OCI-LY7 (cell line): ENCODE measurements at regions not wholly inside any gene's neighbourhood (a gene's known extent, or its start where the extent isn't known, plus 50 kb on each side); places are given as distances from the start of the nearest gene placed in this dataset.
"Not testable (repeated sequence)": the region's sequence is repeated elsewhere in the genome, so short reads cannot be mapped to it uniquely, and the experiment has no call there.

ENCODE experiments used
- BruUV-seq: library from RNA; stranded (reverse); fragments of 400-500 nt; replicated peaks from 2 replicates; lab custom pipeline; 2021; lab: Mats Ljungman, UMichigan
- CTCF ChIA-PET: fragments of 300-600 bp; sonication (Branson Sonifier 250); formaldehyde crosslinking; loops from one replicate; lab custom pipeline; 2022; ENCODE audit warnings: antibody characterized with exemption; ENCODE audit not compliant: unreplicated experiment; lab: Charles Lee
- POLR2A ChIA-PET: fragments of 300-600 bp; sonication (Branson Sonifier 250); formaldehyde crosslinking; loops from one replicate; lab custom pipeline; 2022; ENCODE audit warnings: antibody characterized with exemption; lab: Charles Lee
- DNase-seq: peaks from one replicate; pipeline ENCODE4 v3.0.0-alpha.2; 2015; ENCODE audit warnings: low spot score
- H2AFZ ChIP-seq: fragments of 200-600 bp; sonication (generic), shearing (Covaris generic); 2 replicates; pipeline ENCODE4 v1.6.1; 2014; ENCODE audit warnings: mild to moderate bottlenecking, antibody characterized with exemption, low read length, moderate library complexity
- H3K27ac ChIP-seq: fragments of 200-600 bp; sonication (generic); 2 replicates; pipeline ENCODE4 v1.5.1; 2014; ENCODE audit warnings: mixed run types, low read depth, mild to moderate bottlenecking, moderate library complexity, low read length, inconsistent platforms; ENCODE audit not compliant: poor library complexity, severe bottlenecking
- H3K36me3 ChIP-seq: fragments of 200-600 bp; sonication (generic); 2 replicates; pipeline ENCODE4 v1.6.1; 2014; ENCODE audit warnings: mild to moderate bottlenecking, antibody characterized with exemption, low read length, moderate library complexity, mixed read lengths; ENCODE audit not compliant: insufficient read depth
- H3K4me1 ChIP-seq: fragments of 200-600 bp; sonication (generic); 2 replicates; pipeline ENCODE4 v1.5.1; 2014; ENCODE audit warnings: mild to moderate bottlenecking, low read length; ENCODE audit not compliant: insufficient read depth, poor library complexity, severe bottlenecking
- H3K4me2 ChIP-seq: fragments of 200-600 bp; sonication (generic); 2 replicates; pipeline ENCODE4 v1.6.1; 2014; ENCODE audit warnings: mild to moderate bottlenecking, low read length
- H3K4me3 ChIP-seq: fragments of 200-600 bp; sonication (generic); 2 replicates; pipeline ENCODE4 v1.5.1; 2014; ENCODE audit warnings: mild to moderate bottlenecking, low read depth, low read length; ENCODE audit not compliant: poor library complexity, severe bottlenecking
- H3K79me2 ChIP-seq: fragments of 200-600 bp; sonication (generic); 2 replicates; pipeline ENCODE4 v1.6.1; 2016; ENCODE audit warnings: low read depth, mild to moderate bottlenecking, low read length, moderate library complexity, mixed read lengths; ENCODE audit not compliant: insufficient read depth
- H3K9me2 ChIP-seq: fragments of 200-600 bp; sonication (generic); 2 replicates; pipeline ENCODE4 v1.6.1; 2016; ENCODE audit warnings: mild to moderate bottlenecking, low read length, mixed read lengths; ENCODE audit not compliant: insufficient read depth
- H3K9me3 ChIP-seq: fragments of 200-600 bp; sonication (generic); 2 replicates; pipeline ENCODE4 v1.6.1; 2014; ENCODE audit warnings: mild to moderate bottlenecking, mixed run types, low read length, mixed read lengths
- H4K20me1 ChIP-seq: fragments of 200-600 bp; sonication (generic); 2 replicates; pipeline ENCODE4 v1.6.1; 2014; ENCODE audit warnings: mild to moderate bottlenecking, antibody characterized with exemption, low read length, moderate library complexity, mixed read lengths; ENCODE audit not compliant: insufficient read depth
- intact Hi-C: fragments of 100-400 bp; cut with micrococcal nuclease; formaldehyde crosslinking; loops from one replicate; pipeline ENCODE4 v1.10.0; 2022; ENCODE audit not compliant: unreplicated experiment

GRCh38 chr9:63333083-63333482, 1951.9 kb downstream of the FOXD4L5 start:
- CTCF ChIA-PET: not testable (repeated sequence)

GRCh38 chr9:63328313-63328712, 1956.7 kb downstream of the FOXD4L5 start:
- H3K9me3 ChIP-seq, H3K9me2 ChIP-seq, H3K79me2 ChIP-seq, intact Hi-C loops, H4K20me1 ChIP-seq, H2AFZ ChIP-seq, DNase-seq, BruUV-seq, CTCF ChIA-PET, H3K4me3 ChIP-seq, H3K4me1 ChIP-seq, H3K36me3 ChIP-seq, H3K4me2 ChIP-seq, H3K27ac ChIP-seq, POLR2A ChIA-PET: not testable (repeated sequence)

More at GRCh38 chr9:63333083-63333482, 1951.9 kb downstream of the FOXD4L5 start:
- H3K27ac ChIP-seq, intact Hi-C loops, H3K79me2 ChIP-seq, H3K36me3 ChIP-seq, H3K9me3 ChIP-seq, H4K20me1 ChIP-seq, DNase-seq, BruUV-seq, POLR2A ChIA-PET, H3K9me2 ChIP-seq, H3K4me3 ChIP-seq, H2AFZ ChIP-seq, H3K4me2 ChIP-seq: not testable (repeated sequence)
- H3K4me1 ChIP-seq: peaks cover 11% of the 10 kb centered on the region

DNA sequence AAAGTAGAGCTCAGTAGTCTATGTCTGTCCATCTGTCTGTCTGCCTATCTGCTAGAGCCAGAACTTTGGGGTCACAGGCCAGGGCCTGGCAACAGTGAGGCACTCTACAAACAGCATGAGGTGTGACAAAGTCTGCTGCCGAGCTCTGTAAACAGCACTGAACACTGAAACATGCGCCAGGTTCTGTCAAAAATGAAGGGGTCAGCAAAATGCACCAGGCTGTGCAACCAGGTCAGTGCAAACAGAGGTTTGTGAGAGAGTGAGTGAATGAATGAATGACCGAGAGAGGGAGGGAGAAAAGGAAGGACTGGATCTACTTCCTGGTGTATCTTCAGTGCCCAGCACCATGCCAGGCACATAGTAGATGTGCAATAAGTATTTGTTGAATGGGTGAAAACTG, 1957.8 kb downstream of the FOXD4L5 start:
- H3K36me3 ChIP-seq, H3K79me2 ChIP-seq, H3K9me3 ChIP-seq, H3K4me3 ChIP-seq, POLR2A ChIA-PET, CTCF ChIA-PET, H4K20me1 ChIP-seq, DNase-seq, H3K4me1 ChIP-seq, H3K4me2 ChIP-seq, BruUV-seq, H3K27ac ChIP-seq, H2AFZ ChIP-seq, intact Hi-C loops, H3K9me2 ChIP-seq: not testable (repeated sequence)

- BruUV-seq, H2AFZ ChIP-seq, H3K9me2 ChIP-seq, DNase-seq, H3K9me3 ChIP-seq, POLR2A ChIA-PET, H3K4me2 ChIP-seq, H3K36me3 ChIP-seq, H3K79me2 ChIP-seq, H3K27ac ChIP-seq, intact Hi-C loops, H3K4me3 ChIP-seq, H4K20me1 ChIP-seq, H3K4me1 ChIP-seq, CTCF ChIA-PET: not testable (repeated sequence)
Observed at GRCh38 chr9:63326665-63327064, 1958.3 kb downstream of the FOXD4L5 start.

DNA sequence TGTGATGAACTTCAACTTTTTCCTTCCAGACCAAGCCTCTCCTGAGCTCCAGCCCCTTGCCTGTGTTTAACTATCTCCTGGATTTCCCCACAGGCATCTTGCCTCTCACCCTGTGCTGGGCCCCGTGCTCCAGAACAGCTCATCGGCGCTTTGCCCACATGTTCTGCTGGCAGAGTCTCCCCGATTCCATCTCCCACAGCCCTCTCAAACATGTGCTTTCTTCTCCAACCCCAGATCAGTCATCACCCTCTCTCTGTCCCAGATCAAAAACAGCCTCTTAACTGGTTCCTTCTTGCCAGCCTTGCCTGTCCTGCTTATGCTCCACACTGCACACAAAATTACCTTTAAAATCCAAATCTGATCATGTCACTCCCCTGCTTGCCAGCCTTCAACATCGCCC, 1959.3 kb downstream of the FOXD4L5 start:
- H3K36me3 ChIP-seq, H2AFZ ChIP-seq, H3K4me2 ChIP-seq, BruUV-seq, CTCF ChIA-PET, DNase-seq, H3K4me3 ChIP-seq, H3K27ac ChIP-seq, H3K9me3 ChIP-seq, H3K79me2 ChIP-seq, H3K9me2 ChIP-seq, H3K4me1 ChIP-seq, H4K20me1 ChIP-seq, intact Hi-C loops, POLR2A ChIA-PET: not testable (repeated sequence)

DNA sequence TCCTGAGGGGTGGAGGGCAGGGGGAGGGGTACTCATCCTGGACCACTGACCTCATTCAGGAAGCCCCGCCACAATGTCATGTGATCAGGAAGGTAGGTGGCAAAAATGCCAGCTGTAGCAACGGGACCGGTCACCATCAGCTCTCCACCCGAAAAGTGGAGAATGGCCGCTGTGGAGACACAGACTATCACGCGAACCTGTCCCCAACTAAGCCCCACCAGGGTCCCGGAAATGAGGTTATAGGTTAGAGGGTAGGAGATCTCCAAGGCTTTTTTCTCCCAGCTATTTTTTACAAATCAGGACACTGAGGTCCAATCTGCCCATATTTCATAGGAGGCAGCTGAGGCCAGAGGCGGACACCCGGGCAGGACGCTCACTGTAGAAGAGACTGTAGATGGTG, 1966.9 kb downstream of the FOXD4L5 start:
- H3K4me2 ChIP-seq, DNase-seq, H3K9me2 ChIP-seq, H3K4me3 ChIP-seq, H2AFZ ChIP-seq, H3K36me3 ChIP-seq, H3K27ac ChIP-seq, BruUV-seq, H3K9me3 ChIP-seq, CTCF ChIA-PET, intact Hi-C loops, POLR2A ChIA-PET, H3K79me2 ChIP-seq, H4K20me1 ChIP-seq, H3K4me1 ChIP-seq: not testable (repeated sequence)

GRCh38 chr9:63315387-63315786, 1969.6 kb downstream of the FOXD4L5 start:
- intact Hi-C loops, POLR2A ChIA-PET, H4K20me1 ChIP-seq, H3K79me2 ChIP-seq, H3K4me2 ChIP-seq, DNase-seq, H3K4me1 ChIP-seq, H3K27ac ChIP-seq, BruUV-seq, CTCF ChIA-PET, H3K9me2 ChIP-seq, H3K9me3 ChIP-seq, H2AFZ ChIP-seq, H3K4me3 ChIP-seq, H3K36me3 ChIP-seq: not testable (repeated sequence)
